HTR-8/SVneo (cell line): ENCODE measurements at regions not wholly inside any gene's neighbourhood (a gene's known extent, or its start where the extent isn't known, plus 50 kb on each side); places are given as distances from the start of the nearest gene placed in this dataset.

Source experiments
- DNase-seq: peaks from one replicate; pipeline ENCODE4 v3.0.0; 2011; ENCODE audit warnings: low spot score, mixed read lengths; ENCODE audit not compliant: insufficient read length
- FAIRE-seq: peaks from 2 replicates; lab custom pipeline; 2011; peaks lifted over from hg19 to GRCh38; lab: Jason Lieb, UNC

DNA sequence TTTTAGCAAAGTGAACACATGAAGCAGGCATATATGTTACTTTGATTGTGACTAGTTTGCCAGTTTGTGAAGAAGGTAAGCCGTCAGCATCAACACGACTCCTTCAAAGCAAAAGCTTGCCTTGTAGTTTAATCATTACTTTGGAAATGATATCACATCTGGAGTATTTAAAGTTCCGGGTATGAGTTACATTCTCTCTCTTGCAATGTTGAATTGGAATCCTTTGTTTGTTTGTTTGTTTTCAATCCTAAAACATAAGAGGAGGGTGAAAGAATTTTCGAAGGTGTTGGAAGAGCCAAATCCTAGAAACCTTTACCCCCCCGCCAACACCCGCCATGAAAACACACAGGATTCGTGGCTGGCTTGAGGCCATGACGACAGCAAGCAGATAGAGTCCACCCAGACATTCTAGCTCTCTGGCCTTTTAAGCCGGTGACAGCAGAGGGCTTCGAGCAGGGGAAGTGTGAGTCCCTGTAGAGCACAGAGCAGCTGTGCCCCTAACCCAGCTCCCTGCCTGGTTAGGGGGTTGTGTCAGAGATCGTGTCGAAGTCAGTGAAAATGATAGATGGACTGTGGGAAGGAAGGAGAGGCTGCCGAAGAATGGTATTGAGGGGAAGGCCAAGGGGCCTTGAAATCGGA, 103.8 kb upstream of the SMIM21 start:
- DNase-seq (no peak), FAIRE-seq (no peak)

- DNase-seq (no peak), FAIRE-seq (no peak)
Measured at GRCh38 chr18:75530566-75531211, 103.2 kb upstream of the SMIM21 start.

GRCh38 chr18:75530118-75530517, 102.6 kb upstream of the SMIM21 start:
- DNase-seq (no peak), FAIRE-seq (no peak)

- no peak for DNase-seq
- FAIRE-seq = no peak
Measured at GRCh38 chr18:75529394-75529793, 101.9 kb upstream of the SMIM21 start.

GRCh38 chr18:75527848-75528685, 100.6 kb upstream of the SMIM21 start:
- no peak for FAIRE-seq
- DNase-seq = no peak

DNA sequence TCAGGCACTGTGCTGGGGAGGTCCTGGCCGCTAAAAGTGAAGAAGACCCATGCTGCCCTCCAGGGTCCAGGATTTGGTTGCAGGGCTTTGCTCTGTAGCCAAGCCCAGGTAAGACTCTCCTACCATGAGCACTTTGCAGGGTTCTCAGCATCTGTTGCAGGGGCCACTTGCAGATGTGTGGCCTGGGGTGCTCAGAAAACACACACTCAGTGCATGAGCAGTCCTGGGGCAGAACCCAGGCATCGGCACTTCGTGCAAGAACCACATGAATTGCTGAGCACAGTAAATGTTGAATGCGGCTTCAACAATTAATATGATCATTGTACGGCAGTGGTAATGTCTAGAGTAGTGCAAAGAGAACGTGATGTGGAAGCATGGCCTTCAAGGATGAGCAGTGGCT, 98.5 kb upstream of the SMIM21 start:
- DNase-seq (no peak), FAIRE-seq (no peak)

GRCh38 chr18:75525331-75525730, 97.8 kb upstream of the SMIM21 start:
- DNase-seq (no peak), FAIRE-seq (no peak)

GRCh38 chr18:75524841-75525240, 97.3 kb upstream of the SMIM21 start:
- FAIRE-seq = no peak

DNA sequence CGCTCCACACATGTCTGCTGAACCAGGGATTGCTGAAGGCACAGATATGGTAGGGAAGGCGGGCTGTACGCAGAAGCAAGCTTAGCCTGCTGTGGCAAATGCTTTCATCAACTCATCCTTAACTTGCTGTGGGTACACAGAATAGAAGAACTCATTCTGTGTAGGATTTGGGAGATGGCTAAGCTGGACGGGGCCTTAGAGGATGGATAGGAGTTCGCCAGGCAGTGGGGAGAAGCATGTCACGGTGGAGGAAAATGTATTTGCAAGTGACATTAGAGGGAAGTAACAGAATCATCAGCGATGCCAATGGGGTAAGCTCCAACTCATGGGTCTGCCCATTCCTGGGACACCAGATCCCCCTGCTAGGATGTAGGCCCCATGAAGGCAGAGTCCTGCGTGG, 96.7 kb upstream of the SMIM21 start:
- DNase-seq (no peak), FAIRE-seq (no peak)

More at GRCh38 chr18:75524841-75525240, 97.3 kb upstream of the SMIM21 start:
- DNase-seq = no peak

- no peak for DNase-seq
- FAIRE-seq = no peak
Measured at GRCh38 chr18:75521816-75522215, 94.3 kb upstream of the SMIM21 start.

DNA sequence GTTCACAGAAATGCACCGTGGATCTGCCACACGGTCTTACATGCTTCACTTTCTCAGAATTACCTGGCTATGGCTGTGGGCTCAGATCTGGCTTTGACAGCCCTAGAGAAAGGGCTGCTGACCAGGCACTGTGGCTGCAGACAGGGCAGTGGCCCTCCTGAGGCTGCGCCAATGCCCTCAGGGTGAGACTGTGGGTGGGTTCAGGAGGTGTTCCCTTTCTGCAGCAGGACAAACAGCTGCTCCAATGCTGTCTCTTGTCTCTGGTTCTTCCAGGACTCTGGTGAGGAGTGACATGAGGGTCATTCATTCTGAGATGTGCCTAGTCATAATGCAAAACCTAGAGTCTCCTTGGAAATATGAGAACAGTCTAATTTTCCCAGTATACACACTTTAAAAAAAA, 90.5 kb upstream of the SMIM21 start:
- FAIRE-seq (no peak), DNase-seq (no peak)

- FAIRE-seq (no peak), DNase-seq (no peak)
Measured at GRCh38 chr18:75517286-75517685, 89.8 kb upstream of the SMIM21 start.

GRCh38 chr18:75507636-75508035, 80.1 kb upstream of the SMIM21 start:
- DNase-seq (no peak), FAIRE-seq (no peak)

- no peak for FAIRE-seq
- no peak for DNase-seq
Measured at GRCh38 chr18:75506913-75507312, 79.4 kb upstream of the SMIM21 start.

GRCh38 chr18:75504469-75504868, 77.0 kb upstream of the SMIM21 start:
- DNase-seq = no peak
- FAIRE-seq = no peak

DNA sequence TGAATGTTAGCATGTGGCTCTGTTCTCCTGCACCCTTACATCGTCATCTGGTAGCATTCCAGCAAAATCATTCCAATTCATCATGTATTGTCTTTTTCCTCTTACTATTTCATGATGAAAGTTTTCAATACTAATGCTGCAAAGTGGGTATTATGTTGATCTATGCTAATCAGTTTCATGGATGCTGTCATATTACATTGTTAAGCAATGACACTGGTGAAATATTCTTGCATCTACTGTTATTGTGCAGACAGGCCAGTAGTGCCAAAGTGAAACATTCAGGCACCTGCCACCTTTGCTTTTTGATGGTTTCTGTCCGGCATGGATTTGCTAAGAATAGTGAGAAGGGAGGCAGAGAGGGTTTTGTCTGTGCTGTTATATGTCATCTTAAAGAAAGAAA, 76.1 kb upstream of the SMIM21 start:
- FAIRE-seq (no peak), DNase-seq (no peak)

DNA sequence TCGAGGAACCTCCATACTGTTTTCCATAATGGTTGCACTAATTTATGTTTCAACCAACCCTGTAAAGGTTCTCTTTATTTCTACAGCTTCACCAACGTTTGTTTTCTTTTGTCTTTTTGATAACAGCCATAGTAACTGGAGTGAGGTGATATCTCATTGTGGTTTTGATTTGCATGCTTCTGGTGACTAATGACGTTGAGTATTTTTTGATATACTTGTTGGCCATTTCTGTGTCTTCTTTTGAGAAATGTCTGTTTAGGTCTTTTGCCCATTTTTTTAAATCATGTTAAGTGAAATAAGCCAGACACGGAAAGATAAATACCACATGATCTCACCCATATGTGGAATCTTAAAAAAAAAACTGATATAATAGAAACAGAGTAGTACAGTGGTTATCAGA, 74.8 kb upstream of the SMIM21 start:
- FAIRE-seq (no peak), DNase-seq (no peak)

DNA sequence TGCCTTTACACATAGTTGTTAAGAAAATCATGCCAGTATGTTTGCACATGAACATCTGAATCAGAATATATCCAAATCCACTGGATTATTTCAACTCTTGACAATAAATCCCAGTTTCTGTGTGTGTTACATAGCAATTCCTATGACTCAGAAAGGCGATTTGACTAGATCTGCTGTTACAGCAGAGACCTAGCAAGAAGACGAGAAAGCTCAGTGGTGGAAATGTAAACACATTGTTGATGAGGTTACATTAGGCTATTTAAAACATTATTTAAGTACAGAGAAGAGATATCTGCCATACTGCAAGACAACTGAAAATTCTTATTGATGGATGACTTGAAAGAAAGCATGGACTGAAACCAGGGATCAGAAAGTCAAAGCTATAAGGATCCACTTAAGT, 73.0 kb upstream of the SMIM21 start:
- DNase-seq (no peak), FAIRE-seq (no peak)

DNA sequence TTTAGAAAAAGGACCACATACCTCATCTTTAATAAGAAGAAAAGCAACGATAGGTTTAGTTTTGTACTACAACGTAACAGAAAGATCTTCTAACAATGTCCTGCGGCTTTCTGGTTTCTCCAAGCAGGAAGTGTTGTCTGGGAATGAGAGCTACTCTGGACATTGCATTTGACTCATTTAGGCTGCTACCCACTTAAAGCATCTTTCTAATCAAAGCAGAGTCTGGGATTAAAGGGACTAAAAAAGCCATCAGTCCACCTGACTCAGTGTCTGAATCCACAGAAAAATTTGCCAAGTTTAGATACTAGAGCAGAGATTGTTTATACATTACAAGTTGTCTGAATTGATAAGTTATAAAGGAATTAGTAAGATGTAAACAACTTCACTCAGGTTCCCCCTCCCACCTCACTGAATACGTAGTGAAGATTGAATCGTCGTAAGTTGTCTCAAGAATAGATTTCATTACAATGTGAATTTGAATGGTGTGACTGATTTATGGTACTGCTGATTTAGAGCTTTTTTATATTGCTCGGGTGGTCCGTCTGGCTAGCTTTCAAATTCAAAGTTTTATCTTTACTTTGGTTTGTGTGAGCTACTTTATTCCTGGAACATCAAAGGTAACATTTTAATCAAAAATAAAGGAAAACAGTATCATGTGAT, 70.2 kb upstream of the SMIM21 start:
- no peak for DNase-seq
- no peak for FAIRE-seq

DNA sequence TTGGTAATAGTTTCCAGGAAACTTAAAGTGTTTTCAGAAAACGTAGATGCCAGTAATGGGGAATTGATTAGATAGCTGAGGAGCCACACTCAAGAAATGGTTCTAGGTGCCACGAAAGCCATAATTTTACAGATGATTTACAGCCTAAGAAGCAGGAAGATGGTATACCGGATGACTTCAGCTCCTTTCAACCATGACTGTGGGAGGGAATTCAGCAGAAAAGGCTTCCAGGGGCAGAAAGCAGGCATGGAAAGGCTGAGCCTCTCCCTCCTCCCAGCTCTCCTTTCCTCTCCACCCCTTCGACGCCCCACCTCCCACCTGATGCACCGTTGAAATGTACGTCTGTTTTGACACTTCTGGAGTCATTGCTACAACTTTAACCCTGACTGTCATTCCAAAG, 68.6 kb upstream of the SMIM21 start:
- no peak for FAIRE-seq
- DNase-seq = no peak

DNA sequence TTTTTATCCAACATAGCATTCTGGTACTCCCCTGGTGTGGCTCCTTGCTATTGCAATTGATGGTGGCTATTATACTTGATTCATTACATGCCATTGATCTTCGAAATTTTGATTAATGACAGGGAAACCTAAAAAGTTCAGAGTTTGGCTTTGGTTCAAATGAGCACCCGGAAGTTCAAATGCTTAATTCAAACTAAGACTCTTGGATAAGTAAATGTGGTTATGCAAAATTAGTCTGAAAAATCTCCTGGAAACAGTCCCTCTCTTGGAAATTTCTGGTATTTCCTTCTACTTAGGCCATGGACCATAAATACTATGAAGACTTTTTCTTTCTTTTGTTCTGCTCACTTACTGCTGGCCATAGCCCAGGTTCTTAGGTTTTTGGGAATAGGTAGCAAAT, 65.3 kb upstream of the SMIM21 start:
- FAIRE-seq (no peak), DNase-seq (no peak)
